Stimulated activated CD8-positive, alpha-beta memory T cell treated with anti-CD3 and anti-CD28 coated beads, Interleukin-15, amount 100 ng/mL, for 48 hours (primary cell): ENCODE measurements at regions not wholly inside any gene's neighbourhood (a gene's known extent, or its start where the extent isn't known, plus 50 kb on each side); places are given as distances from the start of the nearest gene placed in this dataset.
"Not testable (repeated sequence)": the region's sequence is repeated elsewhere in the genome, so short reads cannot be mapped to it uniquely, and the experiment has no call there.

Experiments used
- DNase-seq, 2 donors: peaks; one replicate each; pipeline ENCODE4 v3.0.0-alpha.2; 2020; ENCODE audit warnings: low read depth in 2 of 2

- no peak for DNase-seq
Observed at GRCh38 chr13:40042991-40043390, 387.5 kb downstream of the COG6 start.

- DNase-seq: no peak
Observed at GRCh38 chr13:40043764-40044163, 388.3 kb downstream of the COG6 start.

- DNase-seq: no peak
Observed at GRCh38 chr13:40047322-40047771, 391.9 kb downstream of the COG6 start.

GRCh38 chr13:40048551-40048950 lies 393.1 kb downstream of the COG6 start:
- no peak for DNase-seq

GRCh38 chr13:40052954-40053353 lies 397.5 kb downstream of the COG6 start:
- no peak for DNase-seq

- DNase-seq: no peak
Observed at GRCh38 chr13:40053401-40053800, 397.9 kb downstream of the COG6 start.

GRCh38 chr13:40054422-40054821 lies 399.0 kb downstream of the COG6 start:
- DNase-seq: not testable (repeated sequence)

GRCh38 chr13:40056898-40057619 lies 401.6 kb downstream of the COG6 start:
- no peak for DNase-seq

GRCh38 chr13:40058757-40059236 lies 403.3 kb downstream of the COG6 start:
- DNase-seq: no peak

GRCh38 chr13:40059540-40060232 lies 404.2 kb downstream of the COG6 start:
- no peak for DNase-seq

- peak; percentile 32 to 58 for DNase-seq
Observed at GRCh38 chr13:40060296-40061007, 405.0 kb downstream of the COG6 start.

- DNase-seq: no peak
Observed at GRCh38 chr13:40061466-40062450, 406.3 kb downstream of the COG6 start.

GRCh38 chr13:40063278-40063698 lies 407.8 kb downstream of the COG6 start:
- no peak for DNase-seq

GRCh38 chr13:40063703-40064102 lies 408.2 kb downstream of the COG6 start:
- DNase-seq: no peak

- DNase-seq: no peak
Observed at GRCh38 chr13:40064154-40065097, 409.0 kb downstream of the COG6 start.

- peak; percentile 35 to 45 for DNase-seq
Observed at GRCh38 chr13:40069173-40070044, 413.9 kb downstream of the COG6 start.

- DNase-seq: no peak
Observed at GRCh38 chr13:40070357-40070756, 414.9 kb downstream of the COG6 start.

- no peak for DNase-seq
Observed at GRCh38 chr13:40072663-40073120, 417.2 kb downstream of the COG6 start.

GRCh38 chr13:40074338-40074737 lies 418.9 kb downstream of the COG6 start:
- DNase-seq: no peak
